Ammon's horn (tissue), 1 donor: ENCODE measurements at regions not wholly inside any gene's neighbourhood (a gene's known extent, or its start where the extent isn't known, plus 50 kb on each side); places are given as distances from the start of the nearest gene placed in this dataset.

Source experiments
- DNase-seq: peaks from one replicate; pipeline ENCODE4 v3.0.0-alpha.2; 2016; ENCODE audit warnings: low spot score

DNA sequence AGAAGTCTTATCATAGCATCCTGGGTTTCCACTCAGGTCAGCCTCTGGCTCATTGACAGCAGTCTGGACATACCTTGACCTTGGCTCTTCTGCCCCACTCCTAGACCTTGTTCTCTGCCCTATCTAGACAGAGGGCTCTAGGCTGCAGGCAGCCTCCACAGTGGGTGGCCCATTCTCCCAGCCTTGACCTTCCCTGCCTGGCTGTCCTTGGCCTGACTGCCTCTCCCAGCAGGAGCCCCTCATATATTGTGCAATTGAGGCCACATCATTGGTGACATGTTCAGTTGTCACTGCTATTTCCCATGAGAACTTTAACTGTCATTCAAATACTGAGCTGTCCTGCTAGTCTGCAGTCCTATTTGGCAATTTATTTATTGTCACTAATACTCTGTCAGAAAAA lies 503.4 kb downstream of the PLXNA4 start:
- DNase-seq: no peak

DNA sequence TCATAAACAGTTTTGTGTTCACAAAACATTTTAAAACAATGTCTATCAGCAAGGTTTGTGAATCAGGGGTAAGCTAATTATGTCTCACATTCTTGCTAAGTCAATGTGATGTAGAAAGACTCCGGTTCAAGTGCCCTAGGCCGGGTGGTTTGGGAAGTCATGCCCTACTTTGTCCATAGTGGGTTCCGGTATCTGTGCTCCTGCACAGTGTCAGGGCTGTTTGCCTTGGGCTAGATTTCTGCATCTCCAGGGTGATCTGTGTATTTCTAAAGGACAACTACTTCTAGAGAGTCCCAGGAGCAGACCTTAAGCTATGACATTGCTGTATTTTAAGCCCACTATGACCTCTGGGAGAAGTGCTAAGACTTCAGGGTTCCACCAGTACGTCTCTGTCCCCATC lies 504.1 kb downstream of the PLXNA4 start:
- no peak for DNase-seq

DNA sequence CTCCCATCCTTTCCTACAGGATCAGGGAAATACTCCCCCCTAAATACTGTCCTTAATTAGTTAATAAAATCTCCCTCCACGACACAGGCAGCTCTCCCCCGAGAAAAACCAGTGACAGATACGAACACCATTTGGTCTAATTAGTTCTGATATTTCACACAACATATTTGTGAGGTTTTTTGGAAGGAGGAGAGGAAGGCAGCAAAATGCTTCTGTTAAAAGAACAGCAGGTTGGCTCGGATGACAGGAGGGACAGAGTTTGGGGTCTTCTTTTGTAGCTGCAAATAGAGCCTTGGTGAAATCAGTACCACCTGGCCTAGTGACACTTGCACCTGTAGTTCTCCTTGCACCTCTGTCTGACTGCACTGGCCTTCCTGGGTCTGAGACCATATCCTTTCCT lies 507.0 kb downstream of the PLXNA4 start:
- no peak for DNase-seq

DNA sequence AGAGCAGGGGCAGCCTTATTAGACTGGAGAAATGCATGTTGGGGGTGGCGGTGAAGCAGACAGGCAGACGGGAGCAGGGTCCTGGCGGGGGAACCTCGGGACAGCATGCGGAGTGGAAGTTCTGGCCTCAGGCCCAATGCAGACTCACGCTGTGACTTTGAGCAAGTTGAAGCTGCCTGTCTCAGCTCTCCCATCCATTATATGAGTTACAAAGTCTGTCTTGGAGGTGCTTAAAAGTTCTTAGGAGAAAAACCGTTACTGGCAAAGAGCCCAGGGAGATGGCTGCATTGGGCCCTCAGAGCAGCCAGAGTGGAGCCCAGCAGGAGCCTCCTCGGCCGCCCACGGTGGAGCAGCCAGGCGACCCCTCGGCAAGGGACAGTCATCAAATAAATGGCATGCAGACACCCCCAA lies 509.5 kb downstream of the PLXNA4 start:
- peak; percentile 69 for DNase-seq

DNA sequence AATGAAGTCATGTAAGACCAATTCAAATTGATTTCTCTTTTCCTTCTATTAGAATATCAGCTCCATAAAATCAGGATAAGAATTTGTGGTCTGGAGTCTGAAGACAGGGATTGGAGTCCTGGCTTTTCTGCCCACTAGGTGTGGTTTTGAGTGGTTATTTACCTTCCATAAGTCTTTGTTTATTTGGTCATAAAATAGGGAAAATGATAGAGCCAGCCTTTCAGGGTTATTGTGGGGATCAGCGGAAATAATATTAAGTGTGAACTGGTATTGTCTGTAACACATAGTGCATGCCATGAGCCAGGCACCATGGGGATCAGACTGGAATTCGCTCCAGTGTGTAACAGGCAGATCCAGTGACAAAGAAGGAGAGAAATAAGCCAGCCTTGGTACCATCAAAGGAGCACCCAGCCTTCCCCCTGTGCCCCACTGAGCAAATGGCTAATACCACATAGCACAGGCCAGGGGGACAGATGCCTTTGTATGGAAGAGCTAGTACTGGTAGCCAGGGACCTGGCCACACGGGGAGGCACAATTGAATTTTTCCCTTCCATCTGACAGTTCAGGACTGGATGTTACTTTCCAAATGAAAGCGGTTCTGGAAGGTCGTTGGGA lies 509.7 kb upstream of the PODXL start:
- peak; percentile 29 for DNase-seq

DNA sequence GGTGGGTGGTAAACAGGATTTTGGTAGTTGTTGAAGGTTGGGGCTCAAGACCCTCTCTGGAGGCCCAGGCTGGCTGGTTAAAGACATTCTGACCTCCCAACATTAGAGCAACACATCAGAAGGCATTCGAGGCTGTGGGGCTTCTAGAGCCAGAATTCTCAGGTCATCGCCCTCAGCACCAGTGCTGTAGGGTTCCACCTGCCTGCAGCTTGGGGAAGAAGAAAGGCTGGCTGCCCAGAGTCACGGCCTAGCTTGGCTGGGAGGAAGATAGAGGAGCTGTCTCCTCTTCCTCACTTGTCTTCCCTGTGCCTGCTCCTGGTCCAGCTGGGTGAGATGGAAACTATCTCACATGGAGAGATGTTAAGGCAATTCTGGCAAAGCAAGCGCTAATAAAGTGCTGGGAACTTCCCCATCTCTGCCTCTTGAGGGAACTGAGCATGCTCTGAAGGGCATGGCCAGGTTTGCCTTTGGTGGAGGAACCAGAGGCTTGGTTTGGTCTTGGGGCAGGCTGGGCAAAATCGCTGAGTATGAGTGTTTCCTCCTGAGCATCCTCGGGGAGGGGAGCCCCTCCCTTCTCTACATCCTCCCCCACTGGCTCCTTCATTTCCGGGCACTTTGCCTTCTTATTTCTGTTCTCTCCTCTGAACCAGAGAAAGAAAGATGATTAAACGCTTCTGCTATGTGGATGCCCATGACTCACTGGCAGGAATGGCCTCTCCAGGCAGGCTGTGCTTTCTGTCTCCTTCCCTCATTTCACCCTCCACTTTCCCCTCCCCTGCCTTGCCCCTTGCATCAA lies 509.0 kb upstream of the PODXL start:
- peak; percentile 69 for DNase-seq

DNA sequence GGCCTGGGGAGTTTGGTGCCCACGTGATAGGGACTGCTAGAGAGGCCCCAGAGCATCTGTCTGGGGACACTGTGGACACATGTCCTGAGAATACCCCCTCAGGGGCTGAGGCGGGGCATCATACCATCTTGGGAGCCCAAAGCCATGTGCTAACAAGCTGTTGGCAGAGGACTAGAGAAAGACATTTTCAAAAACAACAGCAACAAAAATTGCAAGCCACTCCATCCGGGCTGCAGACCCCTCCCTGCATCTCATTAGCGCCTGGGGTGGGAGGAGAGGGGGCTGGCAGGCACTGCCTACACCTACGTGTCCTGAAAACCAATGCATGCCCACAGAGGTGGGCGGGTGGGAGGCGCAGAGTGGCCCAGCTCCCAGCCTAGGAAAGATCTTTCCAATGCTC lies 507.4 kb upstream of the PODXL start:
- no peak for DNase-seq

DNA sequence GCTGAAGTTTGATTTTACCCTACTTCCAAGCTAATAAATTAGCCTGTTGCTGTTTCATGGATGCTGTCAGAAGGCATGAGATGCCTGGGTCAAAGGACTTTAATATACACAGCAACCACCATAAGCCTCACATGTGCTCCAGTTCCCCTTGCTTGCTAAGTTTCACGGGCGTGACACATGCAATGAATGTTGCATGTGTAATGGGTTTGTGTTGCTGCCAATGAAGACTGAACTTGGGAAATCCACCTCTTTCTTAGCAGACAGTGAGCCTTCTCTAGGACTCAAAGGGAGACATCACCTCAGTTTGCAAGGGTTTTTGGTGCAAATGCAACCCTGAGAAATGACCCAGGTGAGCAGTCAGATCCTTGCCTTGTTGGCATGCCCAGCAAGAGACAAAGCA lies 505.5 kb upstream of the PODXL start:
- DNase-seq: no peak

DNA sequence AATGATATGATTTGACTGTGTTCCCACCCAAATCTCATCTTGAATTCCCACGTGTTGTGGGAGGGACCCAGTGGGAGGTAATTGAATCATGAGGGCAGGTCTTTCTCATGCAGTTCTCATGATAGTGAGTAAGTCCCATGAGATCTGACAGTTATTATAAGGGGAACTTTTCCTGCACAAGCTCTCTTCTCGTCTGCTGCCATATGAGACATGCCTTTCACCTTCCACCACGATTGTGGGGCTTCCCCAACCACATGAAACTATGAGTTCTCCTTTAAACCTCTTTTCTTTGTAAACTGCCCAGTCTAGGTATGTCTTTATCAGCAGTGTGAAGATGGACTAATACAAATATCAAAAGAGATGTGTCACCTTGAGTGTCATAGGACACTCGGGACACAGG lies 502.7 kb upstream of the PODXL start:
- DNase-seq: no peak

DNA sequence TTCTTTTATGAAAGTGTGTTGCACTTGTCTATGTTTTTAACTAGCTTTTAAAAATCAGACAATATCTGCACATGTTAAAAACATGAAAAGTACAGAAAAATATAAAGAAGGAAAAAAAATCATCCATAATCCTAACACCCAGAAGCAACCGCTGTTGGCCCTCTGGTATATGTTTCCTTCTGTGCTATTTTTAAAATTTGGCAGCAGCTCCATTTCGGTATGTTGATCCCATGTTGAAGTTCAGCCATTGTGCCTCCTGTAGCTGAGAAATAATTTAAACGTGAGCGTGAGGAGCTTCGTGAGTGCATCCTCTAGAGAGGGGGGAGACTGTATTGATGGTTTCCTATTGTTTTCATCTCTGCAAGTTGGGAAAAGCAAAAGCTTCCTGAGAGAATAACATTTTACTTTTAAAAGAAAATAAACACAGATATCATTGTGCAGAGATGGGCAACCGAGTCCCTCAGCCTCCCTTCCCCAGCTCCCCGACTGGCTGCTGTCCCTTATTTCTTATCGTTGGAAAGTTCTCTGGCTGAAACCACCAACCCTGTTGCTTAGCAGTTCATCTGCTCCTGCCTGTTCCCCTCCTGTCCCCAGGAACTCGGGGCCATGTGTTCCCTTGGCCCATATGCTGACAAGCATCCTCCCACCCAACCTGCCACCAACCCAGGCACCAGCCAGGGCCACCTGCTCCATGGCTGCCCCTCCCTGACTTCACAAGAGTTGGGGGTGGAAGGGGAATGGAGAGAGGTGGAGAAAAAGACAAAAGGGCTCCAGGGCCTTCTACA lies 499.1 kb upstream of the PODXL start:
- peak; percentile 61 for DNase-seq

DNA sequence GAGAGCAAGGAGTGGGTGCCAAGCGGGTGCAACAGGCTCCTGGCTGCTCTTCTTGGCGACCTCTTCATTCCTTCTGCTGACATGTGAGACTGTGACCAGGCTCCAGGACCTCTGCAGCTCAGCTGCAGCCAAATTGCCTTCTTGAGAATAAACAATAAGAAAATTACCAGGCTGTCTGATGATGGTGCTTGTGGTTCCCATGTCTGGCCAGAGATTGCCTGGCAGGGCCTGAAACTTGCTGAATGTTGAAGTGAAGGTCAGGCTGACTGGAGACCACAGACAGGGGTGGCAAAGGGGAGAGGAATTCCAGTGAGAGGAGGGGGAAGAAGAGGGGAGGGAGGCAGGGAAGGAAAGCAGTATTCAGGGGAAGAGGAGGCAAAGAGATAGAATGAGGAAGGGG lies 497.4 kb upstream of the PODXL start:
- no peak for DNase-seq

DNA sequence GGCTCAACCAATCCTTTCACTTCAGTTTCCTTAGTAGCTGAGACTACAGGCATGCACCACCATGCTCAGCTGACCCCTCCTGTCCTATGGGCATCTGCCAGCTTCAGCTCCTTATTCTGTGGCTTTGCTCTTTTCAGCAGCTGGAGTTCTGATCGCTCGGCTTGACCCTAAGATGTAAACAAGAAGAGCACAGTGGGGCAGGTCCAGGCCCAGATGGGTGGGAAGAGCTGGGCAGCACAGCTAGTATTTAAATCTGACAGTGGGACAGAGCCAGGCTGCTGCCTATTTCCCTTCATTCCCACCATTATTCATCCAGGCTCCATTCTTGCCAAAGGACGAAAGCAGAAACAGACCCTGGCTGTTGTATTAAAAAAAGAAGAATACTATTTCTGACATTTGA lies 494.9 kb upstream of the PODXL start:
- DNase-seq: no peak

DNA sequence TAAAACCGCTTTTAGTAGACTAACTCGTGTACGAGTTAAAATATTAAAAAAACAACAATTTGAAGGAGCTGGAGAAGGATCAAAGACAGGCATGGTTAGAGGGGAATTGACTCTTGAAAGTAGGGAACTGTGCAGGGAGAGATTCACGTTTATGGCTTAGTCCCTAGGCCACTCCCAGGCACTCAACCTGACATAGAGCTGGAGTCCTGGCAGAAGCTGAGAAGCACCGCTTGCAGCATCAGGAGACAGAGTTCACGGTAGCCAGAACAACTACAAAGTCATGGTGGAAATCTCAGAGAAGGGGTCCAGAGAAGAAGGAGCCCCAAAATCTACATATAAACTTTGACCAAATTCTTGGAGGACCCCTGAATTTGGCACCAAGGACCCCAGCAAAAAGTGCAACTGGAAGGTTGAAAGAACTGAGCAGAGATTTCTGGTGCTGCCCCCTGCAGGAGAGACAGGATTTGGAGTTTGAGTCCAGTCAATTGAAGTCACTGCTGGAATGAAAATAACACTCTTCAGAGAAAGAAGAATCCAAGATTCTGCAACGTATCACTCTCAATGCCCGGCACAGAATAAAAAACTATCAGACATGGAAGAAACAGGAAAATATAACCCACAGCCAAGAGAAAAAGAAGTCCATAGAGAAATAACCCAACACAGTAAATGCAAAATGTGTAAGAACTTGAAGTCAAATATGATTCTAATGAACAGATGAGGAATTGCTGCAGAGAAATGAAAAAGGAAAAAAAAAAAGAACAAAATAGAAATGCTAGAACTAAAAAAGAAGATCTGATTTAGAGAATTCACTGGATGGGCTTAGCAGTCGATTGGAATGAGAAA lies 493.3 kb upstream of the PODXL start:
- DNase-seq: no peak

DNA sequence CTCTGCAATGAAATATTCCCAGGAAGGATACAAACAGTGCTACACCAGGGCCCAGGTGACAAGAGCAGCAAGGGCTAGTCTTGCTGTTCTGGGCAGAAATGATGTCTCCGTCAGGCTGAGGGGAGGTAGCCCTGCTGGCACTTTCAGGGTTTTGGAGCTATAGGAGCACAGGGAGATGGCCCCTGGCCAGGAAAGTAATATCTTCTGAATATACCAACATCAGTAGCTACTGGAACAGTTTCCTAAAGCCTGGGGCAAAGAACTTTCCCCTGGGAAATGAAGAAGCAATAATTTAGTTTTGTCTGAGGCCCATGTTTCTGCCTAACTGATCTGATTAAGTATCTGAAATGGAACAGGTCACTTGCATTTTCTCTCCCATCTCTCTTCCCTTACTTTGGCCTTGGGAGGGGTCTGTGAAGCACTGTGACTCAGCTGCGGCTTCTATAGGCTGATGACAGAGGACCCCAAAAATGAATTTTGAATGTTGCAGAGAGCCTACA lies 489.1 kb upstream of the PODXL start:
- DNase-seq: no peak

DNA sequence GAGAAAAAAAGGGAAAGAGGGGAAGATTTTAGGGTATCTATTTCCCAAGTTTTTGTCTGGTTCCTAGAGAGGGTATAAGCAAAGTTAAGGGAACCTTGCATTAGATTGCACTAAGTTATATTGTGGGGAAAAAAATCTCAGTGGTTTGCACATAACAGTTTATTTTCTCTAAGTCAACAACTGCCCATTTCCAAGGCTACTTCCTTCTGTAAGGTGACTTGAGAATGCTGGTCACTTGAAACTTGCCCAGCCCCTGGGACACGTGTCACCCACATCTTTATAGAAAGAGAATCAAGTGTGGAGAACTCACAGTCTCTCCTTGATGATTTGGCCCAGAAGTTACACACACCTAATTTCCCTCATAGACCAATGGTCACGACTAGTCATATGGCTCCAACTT lies 488.6 kb upstream of the PODXL start:
- DNase-seq: no peak

DNA sequence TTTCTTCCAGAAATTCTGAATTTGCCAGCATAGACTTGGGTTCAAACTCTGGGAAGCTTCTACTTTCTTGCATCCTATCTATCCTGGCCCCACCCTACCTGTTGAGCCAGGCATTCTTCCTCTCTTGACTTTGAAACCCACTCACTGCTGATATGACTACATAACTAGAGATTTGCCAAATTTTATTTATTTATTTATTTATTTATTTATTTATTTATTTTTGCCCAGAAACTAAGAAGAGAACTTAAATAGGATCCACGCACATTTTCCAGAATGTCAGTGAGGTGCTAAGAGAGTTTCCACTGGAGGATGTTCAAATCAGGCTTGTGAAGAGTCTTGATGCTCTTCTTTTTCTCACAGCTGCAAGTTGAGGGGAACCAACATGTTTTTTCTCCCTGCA lies 487.8 kb upstream of the PODXL start:
- no peak for DNase-seq

DNA sequence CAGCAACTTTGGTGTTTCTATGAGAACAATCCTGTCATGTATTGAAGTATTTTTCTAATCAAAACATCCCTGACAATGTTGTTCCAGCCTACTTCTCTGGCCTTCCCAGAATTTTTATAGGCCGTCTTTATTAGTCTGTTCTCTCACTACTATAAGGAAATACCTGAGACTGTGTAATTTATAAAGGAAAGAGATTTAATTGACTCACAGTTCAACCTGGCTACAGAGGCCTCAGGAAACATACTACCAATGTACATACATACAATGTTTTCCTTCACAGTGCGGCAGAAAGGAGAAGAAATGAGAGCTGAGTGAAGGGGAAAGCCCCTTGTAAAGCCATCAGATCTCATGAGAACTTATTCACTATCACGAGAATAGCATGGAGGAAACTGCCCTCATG lies 484.7 kb upstream of the PODXL start:
- DNase-seq: no peak

DNA sequence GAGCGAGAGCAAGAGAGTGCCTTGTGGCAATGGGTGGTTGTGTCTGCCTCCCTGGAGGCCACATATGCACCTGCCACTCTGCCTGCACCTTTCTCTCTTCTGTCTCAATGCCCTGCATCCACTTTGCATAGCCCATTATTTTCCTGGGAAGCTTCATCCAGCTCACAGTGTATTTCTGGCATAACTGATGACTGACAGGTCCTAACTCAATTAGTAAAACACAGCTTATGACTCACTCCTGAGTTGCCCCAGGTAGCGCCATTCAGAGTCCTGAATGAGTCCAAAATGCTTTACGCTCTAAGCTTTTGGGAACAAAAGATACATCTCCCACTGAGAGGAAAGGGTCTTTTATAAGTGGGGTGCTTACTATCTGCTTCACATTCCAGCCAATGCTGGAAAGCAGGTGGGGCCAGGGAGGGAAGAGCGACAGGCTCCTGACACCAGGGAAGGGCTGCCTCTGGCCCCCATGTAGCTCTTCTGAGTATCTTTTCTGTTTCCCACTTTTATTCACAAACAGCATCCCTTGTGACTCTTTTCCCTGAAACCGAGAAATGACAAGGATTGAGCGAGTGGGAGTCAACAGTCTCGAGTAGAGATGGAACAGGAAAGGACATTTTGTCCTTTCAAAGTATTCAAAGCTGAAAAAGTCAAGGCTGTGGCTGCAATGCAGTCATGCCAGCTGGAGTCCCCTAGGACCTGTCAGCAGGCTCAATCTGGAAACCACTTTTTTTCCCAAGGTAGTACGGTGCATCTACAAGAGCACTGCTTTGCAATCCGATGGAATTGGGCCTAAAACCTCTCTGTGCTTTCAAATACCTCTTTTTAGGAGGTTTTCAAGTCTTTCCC lies 479.3 kb upstream of the PODXL start:
- DNase-seq: no peak

DNA sequence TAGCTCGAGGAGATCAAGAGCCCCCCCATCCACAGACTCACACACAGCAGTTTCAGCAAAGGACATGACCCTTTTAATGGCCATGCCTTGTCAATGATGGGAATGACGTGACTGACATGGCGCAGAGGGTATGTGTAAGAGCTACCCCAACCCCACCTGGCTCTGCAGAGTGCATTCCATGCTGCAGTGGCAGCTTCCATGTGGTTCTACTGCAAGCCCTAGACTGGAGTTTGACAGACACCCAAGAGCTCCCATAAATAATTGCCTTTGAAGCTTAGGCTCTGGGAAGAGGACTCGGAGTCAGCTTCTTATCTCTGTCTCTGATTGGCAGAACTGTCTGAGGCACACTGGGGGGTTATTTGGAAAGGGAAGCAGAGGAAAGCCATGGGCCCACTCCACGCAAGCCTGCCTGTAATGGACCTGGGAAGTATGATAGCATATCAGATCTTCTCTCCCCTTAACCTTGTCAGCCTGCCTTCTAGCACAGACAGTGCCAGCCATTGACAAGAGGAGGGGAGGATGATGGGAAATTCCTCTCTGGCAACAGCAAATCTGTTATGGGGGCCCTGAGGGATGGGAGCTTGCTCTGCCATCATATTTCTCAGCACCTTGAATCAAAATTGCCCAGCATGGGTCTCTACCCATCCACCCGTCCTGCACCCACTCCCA lies 478.5 kb upstream of the PODXL start:
- DNase-seq: no peak

DNA sequence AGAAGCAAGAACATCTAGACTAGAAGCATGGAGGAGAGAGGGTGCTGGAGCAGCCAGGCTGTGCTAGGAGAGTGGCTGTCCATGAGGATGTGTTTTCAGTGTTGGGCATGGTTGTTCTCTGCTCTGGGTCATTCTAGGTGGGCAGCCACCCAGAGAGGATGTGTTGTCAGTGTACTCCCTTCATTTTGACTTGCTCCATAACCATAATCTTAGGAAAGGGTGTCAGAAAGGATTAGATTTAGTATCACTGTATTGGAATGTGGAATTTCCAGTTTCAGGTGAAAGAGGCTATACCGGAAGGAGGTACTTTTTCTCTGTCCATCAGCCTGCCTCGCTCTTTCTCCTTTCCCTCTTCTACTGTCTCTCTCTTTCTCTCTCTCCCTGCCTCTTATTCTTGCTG lies 474.5 kb upstream of the PODXL start:
- DNase-seq: no peak
